ENCODE measurements at regions not wholly inside any gene's neighbourhood (a gene's known extent, or its start where the extent isn't known, plus 50 kb on each side); places are given as distances from the start of the nearest gene placed in this dataset.
"Not testable (repeated sequence)": the region's sequence is repeated elsewhere in the genome, so short reads cannot be mapped to it uniquely, and the experiment has no call there.

GRCh38 chr16:66088681-66089080 is 277.8 kb upstream of the CDH5 start:
- DNase-seq: no peak

GRCh38 chr16:66087308-66087707 is 279.2 kb upstream of the CDH5 start:
- DNase-seq: no peak

GRCh38 chr16:66085651-66086050 is 280.8 kb upstream of the CDH5 start:
- DNase-seq: no peak

- not testable (repeated sequence) for DNase-seq
These were observed 281.8 kb upstream of the CDH5 start for GRCh38 chr16:66084731-66085130.

GRCh38 chr16:66084306-66084705 is 282.2 kb upstream of the CDH5 start:
- no peak for DNase-seq

GRCh38 chr16:66083171-66083570 is 283.3 kb upstream of the CDH5 start:
- no peak for DNase-seq

- no peak for DNase-seq
These were observed 284.1 kb upstream of the CDH5 start for GRCh38 chr16:66082424-66082823.

GRCh38 chr16:66081775-66082366 is 284.6 kb upstream of the CDH5 start:
- no peak for DNase-seq

- DNase-seq: no peak
These were observed 286.7 kb upstream of the CDH5 start for GRCh38 chr16:66079671-66080334.

- no peak for DNase-seq
These were observed 296.2 kb upstream of the CDH5 start for GRCh38 chr16:66070140-66070917.

GRCh38 chr16:66069587-66069986 is 296.9 kb upstream of the CDH5 start:
- DNase-seq: no peak

- no peak for DNase-seq
These were observed 300.1 kb upstream of the CDH5 start for GRCh38 chr16:66066404-66066803.

- no peak for DNase-seq
These were observed 300.6 kb upstream of the CDH5 start for GRCh38 chr16:66065925-66066324.

GRCh38 chr16:66064801-66065530 is 301.5 kb upstream of the CDH5 start:
- no peak for DNase-seq

GRCh38 chr16:66058832-66059231 is 307.7 kb upstream of the CDH5 start:
- DNase-seq: no peak

- no peak for DNase-seq
These were observed 308.3 kb upstream of the CDH5 start for GRCh38 chr16:66058172-66058691.

GRCh38 chr16:66057057-66057456 is 309.4 kb upstream of the CDH5 start:
- no peak for DNase-seq

GRCh38 chr16:66054095-66054494 is 312.4 kb upstream of the CDH5 start:
- no peak for DNase-seq

- no peak for DNase-seq
These were observed 313.7 kb upstream of the CDH5 start for GRCh38 chr16:66052745-66053144.

- no peak for DNase-seq
These were observed 315.5 kb upstream of the CDH5 start for GRCh38 chr16:66050991-66051390.

- no peak for DNase-seq
These were observed 316.6 kb upstream of the CDH5 start for GRCh38 chr16:66049865-66050264.

GRCh38 chr16:66045626-66046025 is 320.9 kb upstream of the CDH5 start:
- no peak for DNase-seq

- no peak for DNase-seq
These were observed 321.9 kb upstream of the CDH5 start for GRCh38 chr16:66044556-66044955.
